ENCODE measurements at regions not wholly inside any gene's neighbourhood (a gene's known extent, or its start where the extent isn't known, plus 50 kb on each side); places are given as distances from the start of the nearest gene placed in this dataset.

- DNase-seq (ENCODE audit: low read depth): peak; percentile 67
- TF ChIP-seq CTCF (IDR thresholded peaks at IDR 0.05; ENCODE audit: control insufficient read depth, extremely low read depth, insufficient read depth): peak; percentile 97
- no peak overlapping the region for H3K4me3 ChIP-seq (ENCODE audit: low read depth, low read length)
Observed at GRCh38 chr7:34320926-34321661, 336.9 kb upstream of the NPSR1 start.

GRCh38 chr7:34322841-34323240 lies 335.2 kb upstream of the NPSR1 start:
- H3K4me3 ChIP-seq (ENCODE audit: low read depth, low read length): no peak overlapping the region
- no peak for TF ChIP-seq CTCF (IDR thresholded peaks at IDR 0.05; ENCODE audit: control insufficient read depth, extremely low read depth, insufficient read depth)
- no peak for DNase-seq (ENCODE audit: low read depth)

GRCh38 chr7:34327681-34328080 lies 330.3 kb upstream of the NPSR1 start:
- no peak for TF ChIP-seq CTCF (IDR thresholded peaks at IDR 0.05; ENCODE audit: control insufficient read depth, extremely low read depth, insufficient read depth)
- no peak for DNase-seq (ENCODE audit: low read depth)
- no peak overlapping the region for H3K4me3 ChIP-seq (ENCODE audit: low read depth, low read length)

GRCh38 chr7:34330308-34330707 lies 327.7 kb upstream of the NPSR1 start:
- TF ChIP-seq CTCF (IDR thresholded peaks at IDR 0.05; ENCODE audit: control insufficient read depth, extremely low read depth, insufficient read depth): no peak
- no peak for DNase-seq (ENCODE audit: low read depth)
- no peak overlapping the region for H3K4me3 ChIP-seq (ENCODE audit: low read depth, low read length)

GRCh38 chr7:34331102-34331501 lies 326.9 kb upstream of the NPSR1 start:
- DNase-seq (ENCODE audit: low read depth): no peak
- TF ChIP-seq CTCF (IDR thresholded peaks at IDR 0.05; ENCODE audit: control insufficient read depth, extremely low read depth, insufficient read depth): no peak

GRCh38 chr7:34332006-34332405 lies 326.0 kb upstream of the NPSR1 start:
- DNase-seq (ENCODE audit: low read depth): no peak
- no peak overlapping the region for H3K4me3 ChIP-seq (ENCODE audit: low read depth, low read length)
- TF ChIP-seq CTCF (IDR thresholded peaks at IDR 0.05; ENCODE audit: control insufficient read depth, extremely low read depth, insufficient read depth): no peak

More at GRCh38 chr7:34331102-34331501, 326.9 kb upstream of the NPSR1 start:
- H3K4me3 ChIP-seq (ENCODE audit: low read depth, low read length): no peak overlapping the region

GRCh38 chr7:34333184-34333583 lies 324.8 kb upstream of the NPSR1 start:
- TF ChIP-seq CTCF (IDR thresholded peaks at IDR 0.05; ENCODE audit: control insufficient read depth, extremely low read depth, insufficient read depth): no peak

More at GRCh38 chr7:34333184-34333583, 324.8 kb upstream of the NPSR1 start:
- H3K4me3 ChIP-seq (ENCODE audit: low read depth, low read length): no peak overlapping the region
- no peak for DNase-seq (ENCODE audit: low read depth)

Measured in LNCaP clone FGC (cell line).